GM19043 (cell line): ENCODE measurements at regions not wholly inside any gene's neighbourhood (a gene's known extent, or its start where the extent isn't known, plus 50 kb on each side); places are given as distances from the start of the nearest gene placed in this dataset.
"Not testable (repeated sequence)": the region's sequence is repeated elsewhere in the genome, so short reads cannot be mapped to it uniquely, and the experiment has no call there.

Source experiments
- ATAC-seq: cut with Tn5 transposase; IDR thresholded peaks from one replicate; pipeline ENCODE4 v1.9.1; 2021; ENCODE audit warnings: low read depth; ENCODE audit not compliant: unreplicated experiment

- ATAC-seq, result no peak
These were observed 1493.1 kb upstream of the FLRT2 start for GRCh38 chr14:84036840-84037239.

GRCh38 chr14:84037593-84037992 is 1492.4 kb upstream of the FLRT2 start:
- ATAC-seq, result no peak

GRCh38 chr14:84040101-84040500 is 1489.8 kb upstream of the FLRT2 start:
- no peak for ATAC-seq

GRCh38 chr14:84041421-84041820 is 1488.5 kb upstream of the FLRT2 start:
- no peak for ATAC-seq

GRCh38 chr14:84042992-84043391 is 1487.0 kb upstream of the FLRT2 start:
- no peak for ATAC-seq

- ATAC-seq, result no peak
These were observed 1465.4 kb upstream of the FLRT2 start for GRCh38 chr14:84064316-84065125.

- no peak for ATAC-seq
These were observed 1464.1 kb upstream of the FLRT2 start for GRCh38 chr14:84065811-84066210.

GRCh38 chr14:84068288-84068687 is 1461.7 kb upstream of the FLRT2 start:
- no peak for ATAC-seq

- ATAC-seq, result no peak
These were observed 1458.9 kb upstream of the FLRT2 start for GRCh38 chr14:84071061-84071460.

GRCh38 chr14:84074626-84075025 is 1455.3 kb upstream of the FLRT2 start:
- no peak for ATAC-seq

GRCh38 chr14:84080944-84081343 is 1449.0 kb upstream of the FLRT2 start:
- no peak for ATAC-seq

- no peak for ATAC-seq
These were observed 1445.8 kb upstream of the FLRT2 start for GRCh38 chr14:84084056-84084630.

- ATAC-seq, result no peak
These were observed 1444.5 kb upstream of the FLRT2 start for GRCh38 chr14:84085493-84085892.

GRCh38 chr14:84086714-84087113 is 1443.2 kb upstream of the FLRT2 start:
- no peak for ATAC-seq

GRCh38 chr14:84087986-84088531 is 1441.9 kb upstream of the FLRT2 start:
- ATAC-seq, result no peak

GRCh38 chr14:84090837-84091236 is 1439.1 kb upstream of the FLRT2 start:
- no peak for ATAC-seq

GRCh38 chr14:84095681-84096080 is 1434.3 kb upstream of the FLRT2 start:
- no peak for ATAC-seq

- no peak for ATAC-seq
These were observed 1431.7 kb upstream of the FLRT2 start for GRCh38 chr14:84098261-84098660.

- ATAC-seq, result not testable (repeated sequence)
These were observed 1430.4 kb upstream of the FLRT2 start for GRCh38 chr14:84099560-84099959.

- ATAC-seq, result no peak
These were observed 1422.1 kb upstream of the FLRT2 start for GRCh38 chr14:84107835-84108343.

GRCh38 chr14:84108746-84109457 is 1421.0 kb upstream of the FLRT2 start:
- no peak for ATAC-seq
